GM12878 (cell line): ENCODE measurements at regions not wholly inside any gene's neighbourhood (a gene's known extent, or its start where the extent isn't known, plus 50 kb on each side); places are given as distances from the start of the nearest gene placed in this dataset.

Experiments used
- ATAC-seq: fragments of 200-7000 bp; cut with Tn5 transposase; 3 replicates; pipeline ENCODE4 v1.9.1; 2020; ENCODE audit warnings: mild to moderate bottlenecking, moderate library complexity
- BruUV-seq: library from RNA; stranded (reverse); fragments of 400-500 nt; replicated peaks from 2 replicates; lab custom pipeline; 2021; lab: Mats Ljungman, UMichigan
- CTCF ChIA-PET: fragments of 300-600 bp; sonication (Branson Sonifier 250); formaldehyde crosslinking; extraction: SDS; loops from one replicate; lab custom pipeline; 2021; ENCODE audit warnings: inconsistent platforms; lab: Yijun Ruan, JAX
- POLR2A ChIA-PET: fragments of 350-600 bp; formaldehyde crosslinking; extraction: SDS; loops from one replicate; lab custom pipeline; 2021; ENCODE audit warnings: inconsistent platforms; lab: Charles Lee
- RAD21 ChIA-PET: fragments of 300-600 bp; sonication (Branson Sonifier 250); formaldehyde crosslinking; loops from one replicate; lab custom pipeline; 2023; ENCODE audit warnings: antibody characterized with exemption; ENCODE audit not compliant: unreplicated experiment; lab: Charles Lee
- SMC1A ChIA-PET: fragments of 300-600 bp; sonication (Branson Sonifier 250); formaldehyde crosslinking; loops from one replicate; lab custom pipeline; 2023; ENCODE audit not compliant: unreplicated experiment, uncharacterized antibody; lab: Charles Lee
- DNase-seq: peaks from one replicate; pipeline ENCODE4 v3.0.0-alpha.2; 2011; ENCODE audit warnings: low read depth, low spot score
- FAIRE-seq: peaks from 3 replicates; lab custom pipeline; 2011; peaks lifted over from hg19 to GRCh38; lab: Jason Lieb, UNC
- H2AFZ ChIP-seq: 2 replicates; pipeline ENCODE4 v1.6.0; 2011; ENCODE audit warnings: low read depth, low read length, control low read depth; ENCODE audit not compliant: control insufficient read depth
- H3K27ac ChIP-seq: 2 replicates; pipeline ENCODE4 v1.5.1; 2011; ENCODE audit warnings: control low read depth; ENCODE audit not compliant: control insufficient read depth, insufficient read depth
- H3K27me3 ChIP-seq, 2 experiments: replicated peaks in 1 of 2; 2 replicates each; pipeline versions ENCODE4 v1.6.0 to v1.6.1; 2011; ENCODE audit warnings: low read length in 1 of 2; ENCODE audit not compliant: control insufficient read depth in 2 of 2, insufficient read depth in 2 of 2
- H3K36me3 ChIP-seq, 2 experiments: 2 replicates each; pipeline ENCODE4 v1.5.1; 2011; ENCODE audit warnings: low read length in 1 of 2; ENCODE audit not compliant: control insufficient read depth in 2 of 2, insufficient read depth in 2 of 2
- H3K4me1 ChIP-seq: 2 replicates; pipeline ENCODE4 v1.6.1; 2011; ENCODE audit warnings: mild to moderate bottlenecking, low read length, moderate library complexity, mixed read lengths; ENCODE audit not compliant: control insufficient read depth, insufficient read depth
- H3K4me2 ChIP-seq: 2 replicates; pipeline ENCODE4 v1.6.0; 2011; ENCODE audit warnings: control low read depth; ENCODE audit not compliant: control insufficient read depth, insufficient read depth
- H3K4me3 ChIP-seq: fragments of 200-600 bp; sonication (generic); 2 replicates; pipeline ENCODE4 v1.5.1; 2016
- H3K79me2 ChIP-seq: 2 replicates; pipeline ENCODE4 v1.6.0; 2011; ENCODE audit warnings: low read length; ENCODE audit not compliant: control insufficient read depth, insufficient read depth
- H3K9ac ChIP-seq: 2 replicates; pipeline ENCODE4 v1.8.0; 2011; ENCODE audit warnings: low read length, control low read depth, mixed read lengths; ENCODE audit not compliant: control insufficient read depth, insufficient read depth
- H3K9me3 ChIP-seq: replicated peaks from 3 replicates; pipeline ENCODE4 v1.5.1; 2011; ENCODE audit warnings: mild to moderate bottlenecking, low read length; ENCODE audit not compliant: control insufficient read depth, insufficient read depth
- H4K20me1 ChIP-seq: 2 replicates; pipeline ENCODE4 v1.6.0; 2011; ENCODE audit not compliant: control insufficient read depth, insufficient read depth
- BRCA1 ChIP-seq: IDR thresholded peaks from 2 replicates; pipeline ENCODE4 v1.6.1; 2011; ENCODE audit warnings: low read depth, low read length, improper control_type of control experiment
- CTCF ChIP-seq, 3 experiments: IDR thresholded peaks in 2 of 3; conservative IDR thresholded peaks in 1 of 3; 2 replicates each; pipeline ENCODE4 v1.5.1; 2011; ENCODE audit warnings: low read depth in 3 of 3, low read length in 3 of 3, mild to moderate bottlenecking in 3 of 3, control low read depth in 2 of 3, moderate library complexity in 2 of 3, inconsistent platforms in 1 of 3, mixed read lengths in 1 of 3; ENCODE audit not compliant: control insufficient read depth in 2 of 3, insufficient read depth in 1 of 3; ENCODE audit errors: extremely low read depth in 1 of 3
- HDAC2 ChIP-seq: fragments of 200-600 bp; sonication (generic); IDR thresholded peaks from 2 replicates; pipeline ENCODE4 v1.6.1; 2017
- MTA2 ChIP-seq: fragments of 450-650 bp; IDR thresholded peaks from 2 replicates; pipeline ENCODE4 v1.6.1; 2016; ENCODE audit warnings: low read depth, mild to moderate bottlenecking, moderate library complexity
- MYB ChIP-seq: fragments of 150-350 bp; IDR thresholded peaks from 2 replicates; pipeline ENCODE4 v1.6.1; 2014; ENCODE audit warnings: mild to moderate bottlenecking, low read depth, low read length, borderline replicate concordance
- PRDM15 ChIP-seq: fragments of 450-650 bp; formaldehyde crosslinking; IDR thresholded peaks from 2 replicates; pipeline ENCODE4 v1.4.0; 2020; ENCODE audit warnings: mild to moderate bottlenecking, moderate library complexity
- SIN3A ChIP-seq: IDR thresholded peaks from 2 replicates; pipeline ENCODE4 v1.6.1; 2012; ENCODE audit warnings: low read depth, low read length, improper control_type of control experiment
- SIX5 ChIP-seq: IDR thresholded peaks from 2 replicates; pipeline ENCODE4 v1.6.1; 2011; ENCODE audit warnings: mild to moderate bottlenecking, low read depth, low read length, moderate library complexity; ENCODE audit not compliant: severe bottlenecking
- SUPT20H ChIP-seq: IDR thresholded peaks from 2 replicates; pipeline ENCODE4 v1.6.1; 2011; ENCODE audit warnings: low read depth, mild to moderate bottlenecking, low read length, moderate library complexity, borderline replicate concordance; ENCODE audit not compliant: control insufficient read depth
- ZNF592 ChIP-seq: fragments of 450-650 bp; IDR thresholded peaks from 2 replicates; pipeline ENCODE4 v1.6.1; 2017; ENCODE audit warnings: mild to moderate bottlenecking, moderate library complexity
- WGBS: methylation state at CpG from one replicate; pipeline ENCODE4 v1.1.6; 2016; ENCODE audit warnings: low lambda C conversion rate; ENCODE audit not compliant: insufficient replicate concordance, insufficient coverage; ENCODE audit errors: missing lambda C conversion rate; 5-methylcytosine and 5-hydroxymethylcytosine counted together
- in situ Hi-C: fragments of 300-500 bp; cut with MboI; formaldehyde crosslinking; loops from 9 replicates; pipeline ENCODE4 v1.14.3; 2018; ENCODE audit warnings: mixed read lengths
- intact Hi-C: fragments of 100-400 bp; cut with micrococcal nuclease; formaldehyde crosslinking; loops from one replicate; pipeline ENCODE4 v1.14.2; 2022; ENCODE audit not compliant: unreplicated experiment

- FAIRE-seq (no peak), ATAC-seq (no peak), DNase-seq (no peak)
- Histone ChIP-seq H3K27me3 (no peaks in the 10 kb centered on the region), H4K20me1 (no peaks in the 10 kb centered on the region), H3K79me2 (no peaks in the 10 kb centered on the region), H3K9me3 (no peaks in the 10 kb centered on the region; the same call in 1 of the 3 replicates), H3K4me3 (no peak overlapping the region), H3K4me2 (no peak overlapping the region), H3K4me1 (no peaks in the 10 kb centered on the region), H2AFZ (no peak overlapping the region), H3K27ac (no peak overlapping the region), H3K36me3 (no peaks in the 10 kb centered on the region), H3K9ac (no peak overlapping the region)
- WGBS = 69% methylated on average over 6 of the region's 6 CpGs
- ChIA-PET POLR2A (no interaction called here), RAD21 (no interaction called here), SMC1A (no interaction called here), CTCF (no interaction called here)
- in situ Hi-C loops (no loop called here), intact Hi-C loops (no loop called here)
- BruUV-seq = no TSS peak
- TF ChIP-seq SIX5 (no peak), PRDM15 (CRISPR knock-in tag) (no peak), MTA2 (no peak), SIN3A (no peak), ZNF592 (no peak), BRCA1 (no peak), MYB (no peak), SUPT20H (no peak), CTCF (IDR thresholded peaks at IDR 0.05 in 2 of 3, conservative IDR thresholded peaks at IDR 0.05 in 1 of 3; ENCODE audit: control insufficient read depth in 2 of 3, extremely low read depth in 1 of 3, insufficient read depth in 1 of 3, low read depth in 3 of 3, low read length in 3 of 3) (no peak), HDAC2 (no peak)
Measured at GRCh38 chr3:144286235-144286910, 314.8 kb downstream of the DIPK2A start.
